IPS-18a (cell line): ENCODE measurements at regions not wholly inside any gene's neighbourhood (a gene's known extent, or its start where the extent isn't known, plus 50 kb on each side); places are given as distances from the start of the nearest gene placed in this dataset.

Experiments
- H3K27ac ChIP-seq: one replicate; pipeline ENCODE4 v1.5.1; 2013; ENCODE audit warnings: low read length
- H3K27me3 ChIP-seq: one replicate; pipeline ENCODE4 v1.6.1; 2013; ENCODE audit warnings: mild to moderate bottlenecking, low read length; ENCODE audit not compliant: control insufficient read depth, insufficient read depth
- H3K36me3 ChIP-seq: one replicate; pipeline ENCODE4 v1.6.1; 2013; ENCODE audit warnings: low read depth, low read length; ENCODE audit not compliant: control insufficient read depth
- H3K4me1 ChIP-seq: one replicate; pipeline ENCODE4 v1.6.1; 2013; ENCODE audit warnings: low read depth, low read length; ENCODE audit not compliant: control insufficient read depth
- H3K4me3 ChIP-seq: one replicate; pipeline ENCODE4 v1.5.1; 2013; ENCODE audit warnings: low read length
- H3K9ac ChIP-seq: one replicate; pipeline ENCODE4 v1.6.1; 2013; ENCODE audit warnings: mild to moderate bottlenecking, low read length, moderate library complexity
- H3K9me3 ChIP-seq: one replicate; pipeline ENCODE4 v1.6.1; 2013; ENCODE audit warnings: low read depth, low read length; ENCODE audit not compliant: control insufficient read depth

GRCh38 chr2:239626961-239627592 is 226.3 kb upstream of the HDAC4 start:
- Histone ChIP-seq H3K4me3 (no peak overlapping the region), H3K27ac (no peak overlapping the region), H3K4me1 (peaks cover 3% of the 10 kb centered on the region), H3K36me3 (no peaks in the 10 kb centered on the region), H3K9ac (no peak overlapping the region), H3K9me3 (no peaks in the 10 kb centered on the region), H3K27me3 (no peaks in the 10 kb centered on the region)

- no peak overlapping the region for H3K4me3 ChIP-seq
- H3K9me3 ChIP-seq, result no peaks in the 10 kb centered on the region
- no peaks in the 10 kb centered on the region for H3K36me3 ChIP-seq
- H3K4me1 ChIP-seq, result peaks cover 3% of the 10 kb centered on the region
- H3K9ac ChIP-seq, result no peak overlapping the region
- H3K27me3 ChIP-seq, result no peaks in the 10 kb centered on the region
- no peak overlapping the region for H3K27ac ChIP-seq
Observed at GRCh38 chr2:239625971-239626734, 225.3 kb upstream of the HDAC4 start.

GRCh38 chr2:239625156-239625845 is 224.5 kb upstream of the HDAC4 start:
- Histone ChIP-seq H3K27me3 (no peaks in the 10 kb centered on the region), H3K4me1 (peaks cover 3% of the 10 kb centered on the region), H3K27ac (no peak overlapping the region), H3K9me3 (no peaks in the 10 kb centered on the region), H3K9ac (no peak overlapping the region), H3K4me3 (no peak overlapping the region), H3K36me3 (no peaks in the 10 kb centered on the region)

GRCh38 chr2:239621611-239622010 is 220.8 kb upstream of the HDAC4 start:
- Histone ChIP-seq H3K9me3 (no peaks in the 10 kb centered on the region), H3K4me3 (no peak overlapping the region), H3K27me3 (no peaks in the 10 kb centered on the region), H3K27ac (no peak overlapping the region), H3K36me3 (no peaks in the 10 kb centered on the region), H3K4me1 (no peaks in the 10 kb centered on the region), H3K9ac (no peak overlapping the region)

- H3K9me3 ChIP-seq, result peaks cover 5% of the 10 kb centered on the region
- H3K4me1 ChIP-seq, result no peaks in the 10 kb centered on the region
- H3K27ac ChIP-seq, result no peak overlapping the region
- H3K27me3 ChIP-seq, result no peaks in the 10 kb centered on the region
- H3K9ac ChIP-seq, result no peak overlapping the region
- no peak overlapping the region for H3K4me3 ChIP-seq
- no peaks in the 10 kb centered on the region for H3K36me3 ChIP-seq
Observed at GRCh38 chr2:239619369-239619768, 218.5 kb upstream of the HDAC4 start.

GRCh38 chr2:239616729-239617128 is 215.9 kb upstream of the HDAC4 start:
- H3K9me3 ChIP-seq, result peaks cover 5% of the 10 kb centered on the region
- no peak overlapping the region for H3K4me3 ChIP-seq
- no peaks in the 10 kb centered on the region for H3K36me3 ChIP-seq
- no peaks in the 10 kb centered on the region for H3K27me3 ChIP-seq
- no peak overlapping the region for H3K27ac ChIP-seq
- no peak overlapping the region for H3K9ac ChIP-seq
- no peaks in the 10 kb centered on the region for H3K4me1 ChIP-seq

GRCh38 chr2:239612133-239612532 is 211.3 kb upstream of the HDAC4 start:
- Histone ChIP-seq H3K9ac (no peak overlapping the region), H3K4me3 (no peak overlapping the region), H3K36me3 (no peaks in the 10 kb centered on the region), H3K9me3 (peaks cover 5% of the 10 kb centered on the region), H3K27me3 (no peaks in the 10 kb centered on the region), H3K27ac (no peak overlapping the region), H3K4me1 (no peaks in the 10 kb centered on the region)

- Histone ChIP-seq H3K9me3 (peaks cover 3% of the 10 kb centered on the region), H3K27ac (no peak overlapping the region), H3K27me3 (no peaks in the 10 kb centered on the region), H3K9ac (no peak overlapping the region), H3K4me3 (no peak overlapping the region), H3K36me3 (no peaks in the 10 kb centered on the region), H3K4me1 (no peaks in the 10 kb centered on the region)
Observed at GRCh38 chr2:239611222-239611795, 210.5 kb upstream of the HDAC4 start.

- Histone ChIP-seq H3K36me3 (no peaks in the 10 kb centered on the region), H3K4me1 (no peaks in the 10 kb centered on the region), H3K27me3 (no peaks in the 10 kb centered on the region), H3K4me3 (no peak overlapping the region), H3K27ac (no peak overlapping the region), H3K9ac (no peak overlapping the region), H3K9me3 (no peaks in the 10 kb centered on the region)
Observed at GRCh38 chr2:239610457-239611221, 209.8 kb upstream of the HDAC4 start.

GRCh38 chr2:239609607-239610310 is 208.9 kb upstream of the HDAC4 start:
- no peaks in the 10 kb centered on the region for H3K9me3 ChIP-seq
- no peaks in the 10 kb centered on the region for H3K27me3 ChIP-seq
- H3K4me3 ChIP-seq, result no peak overlapping the region
- no peaks in the 10 kb centered on the region for H3K36me3 ChIP-seq
- H3K9ac ChIP-seq, result no peak overlapping the region
- H3K4me1 ChIP-seq, result no peaks in the 10 kb centered on the region
- no peak overlapping the region for H3K27ac ChIP-seq
